GM19324 (cell line): ENCODE measurements at regions not wholly inside any gene's neighbourhood (a gene's known extent, or its start where the extent isn't known, plus 50 kb on each side); places are given as distances from the start of the nearest gene placed in this dataset.
"Not testable (repeated sequence)": the region's sequence is repeated elsewhere in the genome, so short reads cannot be mapped to it uniquely, and the experiment has no call there.

Experiments
- ATAC-seq: cut with Tn5 transposase; IDR thresholded peaks from one replicate; pipeline ENCODE4 v1.9.1; 2021; ENCODE audit warnings: mild to moderate bottlenecking, moderate library complexity; ENCODE audit not compliant: unreplicated experiment, low FRiP score

DNA sequence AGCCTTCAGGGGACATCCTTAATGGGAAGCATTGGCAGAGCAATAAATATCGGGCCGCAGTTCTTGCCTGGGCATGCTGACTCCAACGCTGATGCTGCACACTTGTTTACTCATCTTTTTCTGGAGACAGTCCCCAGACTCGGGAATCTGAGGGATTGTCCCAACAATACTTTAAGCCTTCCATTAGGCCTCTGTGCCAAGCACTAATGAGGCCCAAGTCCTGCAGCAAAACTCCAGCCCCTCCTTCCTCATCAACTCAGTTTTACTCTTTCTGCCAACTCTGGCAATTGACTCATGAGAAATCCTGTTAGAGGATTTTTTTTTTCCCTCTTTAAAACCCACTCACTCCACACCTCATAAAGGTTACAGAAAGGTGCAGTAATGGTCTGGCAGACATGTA lies 233.4 kb upstream of the PELI2 start:
- ATAC-seq: no peak

DNA sequence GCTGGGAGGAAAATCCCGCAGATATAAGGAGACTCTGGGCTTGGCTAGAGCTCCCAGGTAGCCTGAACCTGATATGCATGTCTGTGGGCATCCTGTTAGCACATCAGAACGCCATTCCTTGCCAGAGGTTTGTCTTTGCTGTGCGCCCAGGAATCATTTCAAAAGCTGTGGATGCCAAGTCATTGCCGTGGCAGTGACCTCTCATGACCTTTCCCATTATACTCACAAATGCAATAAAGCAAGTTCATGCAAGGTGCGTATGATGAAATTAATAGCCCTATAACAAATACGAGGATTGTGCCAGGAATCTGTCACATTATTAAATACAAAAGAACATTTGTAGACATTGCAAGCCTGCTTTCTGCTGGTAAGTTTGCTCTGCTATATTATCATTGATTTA lies 229.1 kb upstream of the PELI2 start:
- ATAC-seq: no peak

DNA sequence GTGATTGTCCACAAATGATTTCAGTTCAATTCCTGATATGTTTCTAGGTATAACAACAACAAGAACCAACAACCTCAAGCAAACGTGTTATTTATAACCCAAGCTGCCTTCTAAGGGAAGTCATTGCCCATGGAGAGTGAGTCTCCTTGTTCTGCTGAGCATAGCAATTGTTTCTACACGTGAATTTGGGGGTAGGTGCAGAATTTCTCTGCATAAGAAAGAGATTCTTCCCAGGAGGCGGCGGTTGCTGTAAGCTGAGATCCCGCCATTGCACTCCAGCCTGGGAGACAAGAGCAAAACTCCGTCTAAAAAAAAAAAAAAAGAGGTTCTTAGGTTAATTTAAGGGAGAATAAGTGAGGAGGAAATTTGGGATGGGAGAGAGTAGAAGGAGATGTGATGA lies 226.5 kb upstream of the PELI2 start:
- ATAC-seq: no peak

DNA sequence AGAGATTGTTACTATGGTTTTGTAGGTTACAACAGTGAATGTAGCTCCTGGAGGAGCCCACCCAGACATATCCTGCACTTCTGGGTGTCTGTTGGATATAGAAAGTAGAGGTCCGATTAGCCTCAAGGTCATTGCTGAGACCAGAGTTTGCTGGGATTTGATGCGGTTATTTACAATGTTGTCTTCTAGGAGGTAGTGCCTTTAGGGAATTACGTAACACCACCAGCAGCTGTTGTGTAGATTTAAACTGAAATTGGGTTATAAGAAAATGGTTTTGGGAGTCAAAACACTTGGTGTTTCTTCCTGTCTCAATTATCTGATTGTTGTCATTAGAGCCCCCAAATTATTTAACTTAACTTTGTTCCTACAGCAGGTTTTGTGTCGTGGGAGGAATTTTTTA lies 225.3 kb upstream of the PELI2 start:
- ATAC-seq: no peak

DNA sequence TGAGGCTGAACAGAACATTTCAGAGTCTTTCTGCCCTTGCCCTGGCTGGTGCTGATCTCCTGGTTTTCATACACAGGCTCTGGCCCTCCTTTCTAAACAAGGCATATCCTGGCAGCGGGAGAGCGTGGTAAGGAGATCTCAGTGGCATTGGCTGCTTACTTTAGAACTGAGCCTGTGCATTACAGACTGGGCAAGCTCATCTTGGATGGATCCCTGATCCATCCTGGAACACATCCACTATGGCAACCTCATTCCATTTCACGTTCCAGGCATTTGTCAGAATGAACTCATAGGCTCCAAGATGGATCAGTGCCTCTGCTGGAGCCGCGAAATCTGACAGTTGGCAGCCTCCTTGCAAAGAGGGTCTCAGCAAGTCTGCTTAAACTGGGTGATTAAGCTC lies 224.5 kb upstream of the PELI2 start:
- no peak for ATAC-seq

DNA sequence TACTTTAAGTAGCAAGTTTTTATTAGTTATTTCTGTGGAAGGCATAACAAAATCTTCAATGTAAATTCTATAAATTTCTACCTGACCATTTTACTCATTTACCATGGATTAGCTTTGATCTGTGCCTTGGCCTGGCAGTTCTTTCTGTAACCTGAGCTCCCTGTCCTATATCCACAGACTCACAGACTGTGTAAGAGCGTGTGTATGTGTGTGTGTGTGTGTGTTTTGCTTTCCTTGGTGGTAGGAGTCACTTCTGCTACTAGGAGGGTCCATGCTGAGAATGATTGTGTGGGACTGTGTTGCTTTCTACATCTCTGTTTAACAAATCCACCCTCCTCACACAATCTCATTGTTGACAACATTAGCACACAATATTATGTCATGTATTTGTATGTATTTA lies 221.2 kb upstream of the PELI2 start:
- ATAC-seq: no peak

DNA sequence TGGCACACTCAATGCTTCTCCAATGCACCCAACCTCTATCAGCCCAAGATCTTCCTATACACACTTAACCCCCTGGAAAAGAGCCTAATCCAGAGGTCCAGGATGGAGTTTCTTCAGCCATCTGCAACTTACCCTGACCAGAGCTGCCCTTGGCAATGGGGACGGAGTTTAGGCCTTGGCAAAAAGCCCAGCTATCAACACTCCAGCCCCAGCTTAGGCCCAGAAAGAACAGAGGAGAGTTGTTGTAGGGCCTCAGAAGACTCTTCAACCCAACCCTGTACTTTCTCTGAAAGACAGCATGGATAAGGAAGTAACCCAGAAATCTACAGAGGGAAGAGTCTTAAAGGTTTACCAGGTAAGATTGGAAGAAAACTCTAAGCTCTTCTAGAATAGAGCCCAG lies 219.3 kb upstream of the PELI2 start:
- ATAC-seq: no peak

DNA sequence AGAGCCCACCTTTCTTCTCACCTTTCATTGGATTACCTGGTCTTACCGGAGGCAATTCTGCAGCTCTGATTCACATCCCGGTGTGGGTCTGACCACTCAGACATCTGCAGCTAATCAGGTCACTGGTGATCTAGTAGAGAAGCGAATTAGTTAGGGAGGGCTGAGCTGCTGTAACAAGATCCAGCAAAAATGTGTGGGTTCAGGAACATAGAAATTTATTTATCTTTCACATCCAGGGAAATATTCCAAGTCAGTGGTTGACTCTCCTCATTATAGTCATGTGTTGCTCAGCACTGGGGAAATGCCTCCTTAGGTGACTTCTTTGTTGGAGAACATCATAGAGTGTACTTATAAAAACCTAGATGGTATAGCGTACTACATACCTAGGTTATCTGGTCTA lies 218.7 kb upstream of the PELI2 start:
- ATAC-seq: no peak

DNA sequence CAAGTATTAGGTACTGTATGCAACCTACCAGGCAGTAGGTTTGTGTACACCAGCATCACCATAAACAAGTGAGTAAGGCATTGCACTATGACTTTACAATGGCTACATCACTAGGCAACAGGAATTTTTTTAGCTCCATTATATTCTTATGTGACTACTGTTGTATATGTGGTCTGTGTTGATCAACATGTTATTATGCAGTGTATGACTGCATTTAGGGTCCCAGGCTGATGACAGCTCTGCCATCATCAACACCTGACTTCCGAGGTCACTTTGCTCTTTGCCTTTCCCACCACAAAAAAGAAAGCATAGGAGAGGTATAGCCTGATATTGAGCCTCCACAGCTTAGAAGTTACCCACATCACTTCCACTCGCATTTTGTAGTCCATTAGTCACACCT lies 217.5 kb upstream of the PELI2 start:
- ATAC-seq: no peak

DNA sequence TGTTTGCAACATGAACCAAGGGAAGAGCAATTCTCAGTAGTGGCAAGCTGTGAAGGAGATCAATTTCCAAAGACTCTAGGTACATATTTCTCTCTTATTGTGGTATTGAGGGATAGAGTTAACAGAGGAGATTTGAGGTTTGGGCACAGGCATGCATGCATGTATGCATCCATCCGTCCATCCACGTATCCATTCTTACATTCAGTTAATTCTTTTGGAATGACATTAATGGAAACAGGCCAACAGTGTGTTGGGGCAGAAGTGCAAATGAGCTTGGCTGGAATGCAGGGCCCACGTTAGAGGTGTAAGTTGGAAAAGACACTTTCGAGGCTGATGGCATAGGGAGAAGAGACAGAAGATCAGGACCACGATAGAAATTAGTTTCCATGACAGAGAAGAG lies 216.9 kb upstream of the PELI2 start:
- no peak for ATAC-seq

DNA sequence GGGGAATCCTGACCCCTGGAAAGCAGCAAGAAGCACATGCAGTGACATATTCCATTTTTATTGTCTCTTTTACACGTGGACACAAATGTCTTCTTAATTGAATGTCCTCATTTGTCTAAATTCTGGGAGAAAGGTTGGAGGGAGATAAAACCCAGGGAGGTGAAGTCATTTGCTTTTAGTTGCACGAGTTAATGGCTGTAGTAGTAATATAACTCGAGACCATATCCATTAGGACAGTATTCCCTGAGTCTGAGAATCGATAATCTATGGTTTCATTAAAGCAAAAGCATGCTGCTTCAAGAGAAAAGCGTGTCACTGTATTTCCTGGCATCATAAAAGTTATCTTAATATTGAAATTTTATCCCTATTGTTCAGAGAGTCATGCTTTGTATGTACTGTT lies 216.0 kb upstream of the PELI2 start:
- ATAC-seq: no peak

DNA sequence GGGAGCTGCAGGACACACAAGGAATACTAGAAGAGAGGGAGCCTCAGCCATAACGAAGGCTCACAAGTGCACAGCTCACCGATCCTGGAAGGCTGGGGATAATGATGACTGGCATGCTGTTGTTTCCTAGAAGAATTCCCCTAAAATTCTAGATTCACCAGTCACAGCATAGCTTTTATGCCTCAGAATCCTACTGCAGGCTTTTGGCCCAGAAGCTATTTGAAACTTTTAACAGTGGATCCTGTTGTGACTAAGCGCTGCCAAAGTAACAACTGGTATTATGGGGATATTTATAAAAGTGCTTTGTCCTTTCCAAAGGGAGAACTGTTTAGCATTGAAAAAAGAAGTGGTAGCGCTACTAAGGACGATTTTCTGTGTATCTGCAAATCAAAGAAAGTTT lies 214.1 kb upstream of the PELI2 start:
- ATAC-seq: no peak

DNA sequence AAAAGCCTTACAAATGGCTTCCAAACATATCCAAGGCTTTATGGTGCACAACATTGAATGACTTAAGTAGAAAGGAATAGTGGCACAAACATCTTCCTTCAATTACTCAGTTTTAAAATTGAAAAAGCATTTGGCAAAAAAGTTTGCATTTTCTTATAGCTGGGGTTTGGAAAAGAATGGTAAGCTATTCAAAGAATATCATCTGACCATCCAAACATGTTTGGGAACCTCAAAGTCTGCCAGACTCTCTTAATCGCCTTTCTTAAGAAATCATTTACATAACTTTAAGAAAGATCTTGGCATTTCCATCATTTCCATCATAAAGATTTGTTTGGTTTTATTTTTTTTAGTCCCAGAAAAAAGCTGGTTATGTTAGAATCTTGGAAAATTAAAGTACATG lies 210.1 kb upstream of the PELI2 start:
- no peak for ATAC-seq

DNA sequence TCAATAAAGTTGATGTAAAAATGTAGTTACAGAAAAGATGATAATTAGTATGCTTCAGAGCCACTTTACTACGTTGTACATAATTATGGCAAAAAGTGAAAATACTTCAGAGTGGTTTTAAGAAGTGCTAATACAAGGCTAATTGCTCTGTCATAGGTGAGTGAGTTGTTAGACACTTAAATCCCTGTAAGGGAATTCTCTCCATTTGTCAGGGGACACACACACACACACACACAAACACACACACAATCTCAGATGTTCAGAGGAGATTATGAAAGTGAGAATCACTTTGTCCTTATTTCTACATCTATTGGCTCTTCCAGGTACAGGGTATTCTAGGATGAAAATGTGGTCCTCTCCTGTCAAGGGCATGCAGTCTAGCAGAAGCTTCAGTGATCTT lies 208.3 kb upstream of the PELI2 start:
- no peak for ATAC-seq

DNA sequence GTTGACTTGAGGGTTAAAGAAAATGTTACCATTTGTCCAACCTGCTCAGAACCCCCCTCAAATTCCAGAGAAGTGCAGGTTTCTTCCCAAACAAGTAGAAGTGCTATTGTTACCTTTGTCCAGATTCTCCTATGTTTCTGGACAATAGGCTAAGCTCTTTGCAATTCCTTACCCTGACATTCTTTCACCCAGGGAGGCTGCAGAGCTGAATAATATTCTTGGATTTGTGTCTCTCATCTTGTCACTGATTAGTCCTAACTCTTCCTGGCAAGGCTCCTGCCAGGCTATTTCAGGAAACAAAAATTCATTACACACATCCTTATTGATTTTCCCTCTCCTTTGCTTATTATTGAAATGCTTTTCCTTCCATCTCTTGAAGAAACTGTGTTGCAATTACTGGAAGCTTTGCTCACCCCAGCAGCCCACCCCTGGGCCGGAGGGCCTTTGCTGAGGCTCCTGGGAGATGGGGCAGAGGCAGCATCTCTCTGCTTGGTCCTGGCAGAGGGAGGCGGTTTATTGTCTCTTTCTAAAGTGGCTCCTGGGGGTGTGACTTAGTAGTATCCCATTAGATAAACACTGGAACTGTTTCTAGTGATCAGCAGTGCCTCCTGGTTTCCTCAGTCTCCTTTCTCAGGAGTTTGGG lies 207.5 kb upstream of the PELI2 start:
- ATAC-seq: no peak

DNA sequence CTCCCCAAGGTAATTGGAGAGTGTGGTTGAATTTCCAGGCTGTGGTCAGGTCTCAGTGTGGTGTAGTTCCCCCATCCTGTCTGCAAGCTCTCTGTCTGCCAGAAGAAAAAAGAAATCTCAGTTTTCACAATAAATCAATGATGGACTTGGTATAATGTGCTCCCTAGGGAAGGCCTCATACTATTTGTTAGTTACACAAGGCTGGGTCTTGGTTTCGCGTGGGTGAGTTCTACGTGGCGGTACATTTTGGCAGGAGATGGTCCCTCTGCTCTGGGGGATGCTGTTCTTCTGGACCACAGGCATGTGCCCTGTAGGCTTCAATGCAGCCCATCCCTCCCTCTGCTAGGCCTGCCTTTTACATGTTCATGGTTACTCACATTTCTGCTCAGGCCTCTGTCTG lies 206.4 kb upstream of the PELI2 start:
- ATAC-seq: no peak

DNA sequence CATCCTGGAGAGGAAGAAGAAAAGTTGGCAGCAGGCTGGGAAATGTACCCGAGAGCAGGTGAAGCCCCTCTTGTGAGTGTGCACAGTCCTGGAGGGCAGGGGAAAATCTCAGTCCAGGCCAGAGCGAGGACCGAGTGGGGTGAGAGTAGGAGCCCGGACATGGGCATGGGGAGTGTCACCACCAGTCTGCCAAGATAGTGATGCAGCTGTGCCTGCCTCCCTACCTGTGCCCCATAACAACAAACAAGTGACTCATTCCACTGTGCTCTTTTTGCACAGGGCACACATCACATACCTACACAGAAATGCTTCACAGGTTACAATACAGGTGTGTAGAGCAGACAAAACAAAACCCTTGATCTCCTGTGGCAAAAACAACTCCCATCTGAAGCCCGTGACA lies 205.9 kb upstream of the PELI2 start:
- ATAC-seq: no peak

DNA sequence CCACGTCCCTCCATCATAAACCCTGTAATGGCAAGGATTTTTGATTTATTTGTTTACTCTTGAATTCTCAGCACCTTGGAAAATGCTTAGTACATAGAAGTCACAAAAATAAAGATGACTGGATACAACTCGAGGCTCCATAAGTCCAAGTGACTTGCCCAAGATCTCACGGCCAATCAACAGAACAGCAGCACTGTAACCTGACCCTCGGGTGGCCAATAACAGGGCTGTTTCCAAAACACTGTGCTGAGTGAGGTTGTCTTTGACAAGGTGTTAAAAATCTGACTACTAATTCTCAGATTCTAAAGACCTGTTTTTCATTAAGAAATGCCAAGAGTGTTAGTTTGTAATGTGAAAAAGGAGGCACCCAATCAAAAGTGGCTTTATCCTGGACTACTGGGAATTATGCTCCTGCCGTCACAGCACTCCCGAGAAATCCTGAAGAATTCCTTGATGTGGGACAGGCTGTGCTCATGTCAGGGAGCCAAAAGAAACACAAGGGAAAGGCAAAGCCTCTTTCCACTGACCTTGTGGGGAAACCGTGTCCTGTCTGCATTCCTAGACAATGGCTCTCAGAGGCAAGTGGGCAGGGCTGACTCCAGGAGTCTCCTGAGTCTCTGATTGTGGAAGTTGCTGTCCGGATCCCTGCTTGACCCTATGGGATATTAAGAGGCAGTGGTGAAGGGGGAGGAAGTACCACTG lies 204.7 kb upstream of the PELI2 start:
- ATAC-seq: no peak

DNA sequence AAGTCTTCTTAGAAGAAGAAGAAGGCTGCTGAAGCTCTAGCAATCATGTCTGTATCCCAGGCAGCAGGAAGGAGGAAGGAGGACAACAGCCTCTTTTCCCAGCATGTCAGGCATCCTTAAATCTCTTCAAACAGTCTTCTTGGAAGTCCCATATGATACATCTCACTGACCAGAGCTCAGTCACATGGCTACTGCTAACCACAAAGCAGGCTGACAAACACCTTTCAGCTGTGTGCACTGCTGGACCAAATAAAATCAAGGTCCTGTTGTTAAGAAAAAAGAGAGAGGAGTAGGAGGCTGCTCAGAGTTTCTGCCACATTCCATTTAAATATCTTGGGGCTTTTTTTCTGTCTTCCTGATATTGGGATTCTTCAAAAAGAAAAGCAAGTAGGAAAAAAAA lies 203.4 kb upstream of the PELI2 start:
- no peak for ATAC-seq

DNA sequence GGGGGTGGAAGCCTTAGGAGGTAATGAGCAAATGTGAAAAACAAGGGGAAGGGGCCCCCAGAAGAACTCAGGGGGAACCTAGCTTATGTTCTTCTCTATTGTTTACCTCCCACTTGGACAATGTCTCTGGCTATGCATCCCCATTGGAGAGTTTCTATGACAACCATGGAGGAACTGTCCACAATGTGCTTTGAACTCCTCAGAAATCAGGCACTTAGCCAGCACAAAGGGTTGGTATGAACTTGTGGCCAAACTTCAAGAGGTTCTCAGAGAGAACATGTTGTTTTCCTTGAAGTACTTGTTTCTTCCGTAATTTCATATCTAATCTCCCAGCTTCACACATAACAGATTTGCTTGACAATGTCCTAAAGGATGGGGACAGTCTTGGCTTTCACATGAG lies 202.8 kb upstream of the PELI2 start:
- ATAC-seq: no peak

DNA sequence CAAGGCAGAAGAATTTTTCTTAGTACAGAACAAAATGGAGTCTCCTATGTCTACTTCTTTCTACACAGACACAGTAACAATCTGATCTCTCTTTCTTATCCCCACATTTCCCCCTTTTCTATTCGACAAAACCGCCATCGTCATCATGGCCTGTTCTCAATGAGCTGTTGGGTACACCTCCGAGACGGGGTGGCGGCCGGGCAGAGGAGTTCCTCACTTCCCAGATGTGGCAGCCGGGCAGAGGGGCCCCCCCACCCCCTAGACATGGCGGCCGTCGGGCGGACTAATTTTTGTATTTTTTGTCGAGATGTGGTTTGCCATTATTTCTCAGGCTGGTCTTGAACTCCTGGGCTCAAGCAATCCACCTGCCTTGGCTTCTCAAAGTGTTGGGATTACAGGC lies 198.4 kb upstream of the PELI2 start:
- ATAC-seq: not testable (repeated sequence)

DNA sequence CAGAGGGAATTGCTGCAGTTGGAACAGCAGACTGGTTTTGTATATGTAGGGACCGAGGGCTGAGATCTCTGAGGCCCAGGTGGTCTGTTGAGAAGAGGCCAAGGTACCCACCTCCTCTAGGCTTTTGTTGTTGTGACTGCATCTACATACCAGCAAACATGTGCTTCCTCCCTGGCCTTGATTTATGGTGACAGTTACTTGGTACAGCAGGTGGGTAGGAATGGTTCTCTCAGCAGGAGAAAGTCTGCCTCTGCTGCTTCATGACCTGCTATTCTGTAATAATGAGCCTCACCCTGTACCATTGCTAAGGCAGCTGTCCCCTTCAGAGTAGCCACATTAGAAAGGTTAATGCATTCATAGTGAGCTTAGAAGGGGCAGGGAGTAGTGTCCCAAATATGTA lies 196.7 kb upstream of the PELI2 start:
- no peak for ATAC-seq

DNA sequence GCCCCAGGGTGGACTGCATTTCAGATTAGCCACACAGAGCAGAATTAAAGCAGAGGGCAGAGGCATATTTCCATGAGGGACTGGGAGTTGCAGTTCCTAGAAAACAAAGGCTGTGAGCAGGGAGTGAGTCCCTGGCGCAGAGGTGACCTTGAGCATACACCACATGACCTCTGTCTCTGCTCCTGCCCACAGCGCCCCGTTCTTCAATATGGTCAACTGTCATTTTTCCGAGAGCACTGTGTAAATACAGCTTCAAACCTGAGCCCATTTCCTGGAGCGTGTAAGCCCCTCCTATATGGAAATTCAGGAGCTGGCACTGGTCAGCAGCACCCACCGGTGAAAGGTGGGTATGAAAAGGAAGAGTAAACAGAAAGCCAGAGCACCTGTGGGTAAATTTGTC lies 192.2 kb upstream of the PELI2 start:
- ATAC-seq: no peak
